Fibroblast of villous mesenchyme (primary cell): ENCODE measurements at regions not wholly inside any gene's neighbourhood (a gene's known extent, or its start where the extent isn't known, plus 50 kb on each side); places are given as distances from the start of the nearest gene placed in this dataset.

Experiments
- DNase-seq: peaks from one replicate; pipeline ENCODE4 v3.0.0-alpha.2; 2010; ENCODE audit warnings: low read depth
- H3K4me3 ChIP-seq: 2 replicates; pipeline ENCODE4 v1.5.1; 2011; ENCODE audit warnings: low read depth, mild to moderate bottlenecking, low read length
- TF ChIP-seq, protein P1 (sequence below): IDR thresholded peaks from 2 replicates; pipeline ENCODE4 v1.5.1; 2012; ENCODE audit warnings: low read depth, mild to moderate bottlenecking, low read length; ENCODE audit not compliant: insufficient read depth

DNA sequence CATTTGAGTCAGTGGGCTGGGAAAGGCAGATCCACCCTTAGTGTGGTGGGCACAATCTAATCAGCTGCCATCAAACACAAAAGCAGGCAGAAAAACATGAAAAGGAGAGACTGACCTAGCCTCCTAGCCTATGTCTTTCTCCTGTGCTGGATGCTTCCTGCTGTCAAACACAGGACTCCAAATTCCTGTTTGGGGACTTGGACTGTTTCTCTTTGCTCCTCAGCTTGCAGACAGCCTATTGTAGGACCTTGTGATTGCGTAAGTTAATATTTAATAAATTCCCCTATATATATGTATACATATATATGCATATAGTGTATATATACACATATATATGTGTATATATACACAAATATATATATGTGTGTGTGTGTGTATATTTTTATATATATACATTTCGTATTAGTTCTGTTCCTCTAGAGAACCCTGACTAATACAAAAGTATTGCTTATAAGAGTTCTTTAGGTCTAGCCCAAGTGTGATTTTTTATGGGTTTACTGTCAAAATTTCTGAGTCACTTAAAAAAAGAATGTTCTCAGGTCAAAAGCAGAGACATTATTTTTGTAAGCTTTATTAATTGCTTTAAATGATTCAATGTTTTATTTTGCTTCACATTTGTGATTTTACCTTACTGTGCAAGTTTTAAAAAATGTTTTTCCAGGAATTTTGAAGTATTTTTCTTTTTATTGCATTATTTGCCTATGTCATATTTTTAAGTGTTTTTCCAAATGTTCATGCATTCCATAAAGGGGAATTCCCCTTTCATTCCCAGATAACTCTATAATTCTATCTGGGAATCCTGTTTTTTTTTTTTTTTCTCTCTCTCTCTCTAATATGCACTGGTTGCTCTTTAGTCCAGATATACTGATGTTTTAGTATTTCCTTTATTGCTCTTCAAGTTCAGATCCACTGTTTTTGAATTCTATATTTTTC, 92.1 kb upstream of the ADAMTS5 start:
- H3K4me3 ChIP-seq = no peak overlapping the region
- peak; percentile 48 for DNase-seq
- TF ChIP-seq, protein P1, sequence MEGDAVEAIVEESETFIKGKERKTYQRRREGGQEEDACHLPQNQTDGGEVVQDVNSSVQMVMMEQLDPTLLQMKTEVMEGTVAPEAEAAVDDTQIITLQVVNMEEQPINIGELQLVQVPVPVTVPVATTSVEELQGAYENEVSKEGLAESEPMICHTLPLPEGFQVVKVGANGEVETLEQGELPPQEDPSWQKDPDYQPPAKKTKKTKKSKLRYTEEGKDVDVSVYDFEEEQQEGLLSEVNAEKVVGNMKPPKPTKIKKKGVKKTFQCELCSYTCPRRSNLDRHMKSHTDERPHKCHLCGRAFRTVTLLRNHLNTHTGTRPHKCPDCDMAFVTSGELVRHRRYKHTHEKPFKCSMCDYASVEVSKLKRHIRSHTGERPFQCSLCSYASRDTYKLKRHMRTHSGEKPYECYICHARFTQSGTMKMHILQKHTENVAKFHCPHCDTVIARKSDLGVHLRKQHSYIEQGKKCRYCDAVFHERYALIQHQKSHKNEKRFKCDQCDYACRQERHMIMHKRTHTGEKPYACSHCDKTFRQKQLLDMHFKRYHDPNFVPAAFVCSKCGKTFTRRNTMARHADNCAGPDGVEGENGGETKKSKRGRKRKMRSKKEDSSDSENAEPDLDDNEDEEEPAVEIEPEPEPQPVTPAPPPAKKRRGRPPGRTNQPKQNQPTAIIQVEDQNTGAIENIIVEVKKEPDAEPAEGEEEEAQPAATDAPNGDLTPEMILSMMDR = no peak

DNA sequence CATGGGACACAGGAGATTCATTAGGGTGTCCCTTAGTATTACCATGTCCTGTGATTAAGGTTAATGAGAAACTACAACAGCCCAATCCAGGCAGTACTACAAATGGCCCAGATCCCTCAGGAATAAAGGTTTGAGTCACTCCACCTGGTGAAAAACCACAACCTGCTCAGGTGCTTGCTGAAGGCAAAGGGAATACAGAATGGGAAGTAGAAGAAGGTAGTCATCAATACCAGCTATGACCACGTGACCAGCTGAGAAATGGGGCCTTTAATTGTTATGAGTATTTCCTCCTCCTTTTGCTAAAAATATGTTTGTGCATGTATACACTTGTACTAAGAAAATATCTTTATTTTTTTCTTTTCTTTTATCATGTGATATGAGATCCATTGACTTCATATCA, 91.1 kb upstream of the ADAMTS5 start:
- no peak overlapping the region for H3K4me3 ChIP-seq
- TF ChIP-seq, protein P1 = no peak
- no peak for DNase-seq

DNA sequence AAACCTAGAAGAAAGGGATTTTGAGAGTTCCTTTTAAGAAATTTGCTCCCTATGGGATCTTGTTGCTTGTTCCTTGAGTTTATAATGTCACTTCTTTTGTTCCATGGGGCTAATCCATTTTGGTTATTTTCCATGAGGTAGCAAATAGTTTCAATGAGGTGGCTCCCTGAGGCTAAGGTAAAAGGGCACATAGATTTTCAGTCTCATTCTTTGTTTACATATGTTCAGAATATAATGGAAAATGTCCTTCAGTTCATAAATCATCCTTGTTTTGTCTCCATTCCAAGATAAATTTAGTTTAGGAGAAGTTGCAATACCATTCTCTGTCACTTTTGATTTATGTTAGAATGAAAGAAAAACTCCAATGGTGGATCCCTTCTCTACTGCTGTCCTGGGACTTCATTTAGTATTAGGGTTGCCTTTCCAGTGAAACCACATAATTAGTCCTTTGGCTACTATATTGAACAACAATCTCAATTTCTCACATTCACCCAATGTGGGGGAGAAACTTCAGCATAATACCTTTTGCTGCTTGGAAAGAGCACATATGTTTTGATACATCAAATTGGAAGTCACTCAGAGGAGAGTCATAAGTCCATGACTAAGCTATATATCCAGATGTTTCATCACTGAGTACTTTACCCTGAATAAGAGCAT, 80.9 kb upstream of the ADAMTS5 start:
- DNase-seq = peak; percentile 37
- H3K4me3 ChIP-seq = no peak overlapping the region
- TF ChIP-seq, protein P1 = no peak

DNA sequence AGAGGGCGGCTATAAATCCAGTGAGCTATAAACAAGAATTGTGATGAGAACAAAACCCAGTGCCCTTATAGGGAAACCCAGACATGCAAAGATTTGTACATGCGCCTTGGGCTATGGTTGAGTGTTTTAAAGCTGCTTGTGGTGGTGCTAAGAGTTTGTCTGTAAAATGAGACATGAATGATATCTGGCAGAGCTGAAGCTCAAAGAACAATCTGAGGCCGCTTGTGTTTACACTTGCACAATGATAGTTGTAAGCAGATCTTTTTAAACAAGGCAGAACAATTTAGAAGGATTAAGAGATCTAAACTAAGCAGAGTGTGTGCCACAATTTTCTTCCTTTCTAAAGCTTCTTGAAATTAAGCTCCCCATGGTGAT, 80.4 kb upstream of the ADAMTS5 start:
- no peak overlapping the region for H3K4me3 ChIP-seq
- peak; percentile 74 for DNase-seq
- TF ChIP-seq, protein P1 = no peak

DNA sequence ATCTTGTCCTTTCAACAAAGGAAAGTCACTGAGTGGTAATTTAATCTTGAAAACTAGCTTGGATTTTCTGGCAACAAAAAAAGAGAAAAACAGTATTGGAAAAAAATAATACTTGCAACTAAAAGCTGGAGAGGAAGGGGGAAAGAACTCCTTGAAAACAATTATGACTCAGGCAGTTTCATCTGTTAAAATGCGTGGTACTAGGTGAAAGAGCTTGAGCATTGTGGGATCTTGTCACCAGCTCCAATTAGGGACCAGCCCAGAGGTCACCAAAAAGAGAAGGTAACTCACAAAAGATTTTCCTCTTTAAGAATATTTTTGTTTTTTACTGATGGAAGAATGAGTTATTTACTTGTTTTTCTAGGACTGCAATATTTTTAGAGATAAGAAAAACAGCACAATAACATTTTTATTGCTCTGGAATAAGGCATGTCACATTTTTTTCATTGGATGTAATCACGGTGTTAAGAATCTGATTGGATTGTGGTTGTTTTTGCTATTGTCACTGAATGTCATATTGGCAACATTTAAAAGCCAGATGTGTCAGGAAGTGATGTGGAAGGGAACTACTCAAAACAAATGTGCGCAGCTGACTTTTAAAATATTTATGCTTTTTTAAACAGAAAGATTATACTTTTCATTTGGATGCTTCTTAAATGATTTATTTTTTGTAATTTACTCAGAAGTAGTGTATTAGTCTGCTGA, 78.5 kb upstream of the ADAMTS5 start:
- H3K4me3 ChIP-seq = no peak overlapping the region
- peak; percentile 72 for DNase-seq
- TF ChIP-seq, protein P1 = no peak

DNA sequence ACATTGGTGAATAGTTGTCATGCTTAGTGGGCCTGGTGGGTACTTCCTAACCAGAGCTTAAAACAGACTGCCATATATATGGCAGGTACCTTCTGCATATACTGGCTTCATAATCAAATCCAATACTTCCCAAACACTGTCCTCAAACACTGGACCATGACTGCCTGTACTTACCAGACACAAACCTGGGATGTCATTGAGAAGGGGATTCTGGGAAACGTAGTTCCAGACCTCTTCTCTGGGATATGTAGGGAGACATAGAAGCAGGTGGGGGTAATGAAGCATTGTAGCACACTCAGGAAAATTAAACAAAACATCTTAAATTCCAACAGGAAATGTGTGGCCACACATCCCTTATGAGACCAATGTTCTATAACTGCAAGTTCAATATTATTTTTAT, 76.5 kb upstream of the ADAMTS5 start:
- TF ChIP-seq, protein P1 = no peak
- no peak for DNase-seq
- no peak overlapping the region for H3K4me3 ChIP-seq
